HG02763 (cell line): ENCODE measurements at regions not wholly inside any gene's neighbourhood (a gene's known extent, or its start where the extent isn't known, plus 50 kb on each side); places are given as distances from the start of the nearest gene placed in this dataset.

Experiments used
- ATAC-seq: cut with Tn5 transposase; IDR thresholded peaks from one replicate; pipeline ENCODE4 v1.9.1; 2021; ENCODE audit warnings: mild to moderate bottlenecking, moderate library complexity; ENCODE audit not compliant: unreplicated experiment

- no peak for ATAC-seq
Measured at GRCh38 chr3:102529452-102529851, 94.6 kb downstream of the ZPLD1 start.

- ATAC-seq: no peak
Measured at GRCh38 chr3:102530415-102531181, 95.8 kb downstream of the ZPLD1 start.

- ATAC-seq: no peak
Measured at GRCh38 chr3:102531686-102532085, 96.9 kb downstream of the ZPLD1 start.

- no peak for ATAC-seq
Measured at GRCh38 chr3:102532901-102533300, 98.1 kb downstream of the ZPLD1 start.

- ATAC-seq: no peak
Measured at GRCh38 chr3:102533784-102534183, 99.0 kb downstream of the ZPLD1 start.

- ATAC-seq: peak; percentile 63
Measured at GRCh38 chr3:102536456-102536855, 101.6 kb downstream of the ZPLD1 start.

- ATAC-seq: no peak
Measured at GRCh38 chr3:102537123-102537522, 102.3 kb downstream of the ZPLD1 start.

- no peak for ATAC-seq
Measured at GRCh38 chr3:102544741-102545140, 109.9 kb downstream of the ZPLD1 start.

- ATAC-seq: no peak
Measured at GRCh38 chr3:102545276-102545675, 110.5 kb downstream of the ZPLD1 start.

- no peak for ATAC-seq
Measured at GRCh38 chr3:102553876-102554275, 119.1 kb downstream of the ZPLD1 start.

GRCh38 chr3:102570511-102570910 lies 135.7 kb downstream of the ZPLD1 start:
- no peak for ATAC-seq

- no peak for ATAC-seq
Measured at GRCh38 chr3:102571006-102571405, 136.2 kb downstream of the ZPLD1 start.

GRCh38 chr3:102571720-102572384 lies 137.0 kb downstream of the ZPLD1 start:
- ATAC-seq: no peak

- no peak for ATAC-seq
Measured at GRCh38 chr3:102573483-102574028, 138.7 kb downstream of the ZPLD1 start.

GRCh38 chr3:102574355-102574754 lies 139.5 kb downstream of the ZPLD1 start:
- ATAC-seq: no peak

- ATAC-seq: no peak
Measured at GRCh38 chr3:102576651-102577050, 141.8 kb downstream of the ZPLD1 start.

GRCh38 chr3:102577082-102577789 lies 142.4 kb downstream of the ZPLD1 start:
- ATAC-seq: no peak

GRCh38 chr3:102580760-102581159 lies 145.9 kb downstream of the ZPLD1 start:
- ATAC-seq: no peak

GRCh38 chr3:102586485-102586884 lies 151.7 kb downstream of the ZPLD1 start:
- no peak for ATAC-seq

GRCh38 chr3:102593812-102594602 lies 159.2 kb downstream of the ZPLD1 start:
- no peak for ATAC-seq

- ATAC-seq: no peak
Measured at GRCh38 chr3:102595057-102595456, 160.2 kb downstream of the ZPLD1 start.
